Activated naive CD4-positive, alpha-beta T cell treated with anti-CD3 and anti-CD28 coated beads for 36 hours (primary cell): ENCODE measurements at regions not wholly inside any gene's neighbourhood (a gene's known extent, or its start where the extent isn't known, plus 50 kb on each side); places are given as distances from the start of the nearest gene placed in this dataset.
A peak's percentile ranks its signal among the peaks of the same experiment; 100 is the strongest.

ENCODE experiments used
- CTCF ChIA-PET: fragments of 350-600 bp; sonication (Branson Sonifier 250); formaldehyde crosslinking; loops from one replicate; lab custom pipeline; 2021; ENCODE audit warnings: antibody characterized with exemption; lab: Charles Lee
- DNase-seq: peaks from one replicate; pipeline ENCODE4 v3.0.0-alpha.2; 2020
- H3K27ac Mint-ChIP-seq: one replicate; pipeline ENCODE4 v1.8.0; 2021; ENCODE audit warnings: mild to moderate bottlenecking, mixed read lengths
- H3K27me3 Mint-ChIP-seq: one replicate; pipeline ENCODE4 v1.8.0; 2021; ENCODE audit warnings: low read depth, mixed read lengths
- H3K36me3 Mint-ChIP-seq: one replicate; pipeline ENCODE4 v1.8.0; 2021; ENCODE audit warnings: low read depth, mixed read lengths
- H3K4me1 Mint-ChIP-seq: one replicate; pipeline ENCODE4 v1.8.0; 2021; ENCODE audit warnings: low read depth, mixed read lengths
- H3K4me3 Mint-ChIP-seq: one replicate; pipeline ENCODE4 v1.8.0; 2021; ENCODE audit warnings: mild to moderate bottlenecking, moderate library complexity, mixed read lengths
- H3K9me3 Mint-ChIP-seq: one replicate; pipeline ENCODE4 v1.8.0; 2021; ENCODE audit warnings: mixed read lengths
- intact Hi-C: fragments of 100-400 bp; cut with micrococcal nuclease; formaldehyde crosslinking; loops from one replicate; pipeline ENCODE4 v1.15.1; 2023

GRCh38 chr14:38743966-38744584, 359.0 kb downstream of the SEC23A start:
- CTCF ChIA-PET, result no interaction called here
- no peak for DNase-seq
- no peaks in the 10 kb centered on the region for H3K36me3 Mint-ChIP-seq
- intact Hi-C loops, result no loop called here
- no peaks in the 10 kb centered on the region for H3K27me3 Mint-ChIP-seq
- no peak overlapping the region for H3K27ac Mint-ChIP-seq
- peaks cover 1% of the 10 kb centered on the region for H3K9me3 Mint-ChIP-seq
- H3K4me1 Mint-ChIP-seq, result no peaks in the 10 kb centered on the region
- H3K4me3 Mint-ChIP-seq, result no peak overlapping the region

- CTCF ChIA-PET, result interaction anchor here (0.6 to 0.8 kb wide), 2 partner anchors 130 to 890 kb away, joined by 3 read pairs; no protein-coding TSS in a partner anchor
- H3K27me3 Mint-ChIP-seq, result no peaks in the 10 kb centered on the region
- no peak for DNase-seq
- no peak overlapping the region for H3K4me3 Mint-ChIP-seq
- no peak overlapping the region for H3K27ac Mint-ChIP-seq
- no peaks in the 10 kb centered on the region for H3K36me3 Mint-ChIP-seq
- no peaks in the 10 kb centered on the region for H3K4me1 Mint-ChIP-seq
- intact Hi-C loops, result no loop called here
- H3K9me3 Mint-ChIP-seq, result no peaks in the 10 kb centered on the region
Observed at GRCh38 chr14:38737686-38738407, 365.2 kb downstream of the SEC23A start.

DNA sequence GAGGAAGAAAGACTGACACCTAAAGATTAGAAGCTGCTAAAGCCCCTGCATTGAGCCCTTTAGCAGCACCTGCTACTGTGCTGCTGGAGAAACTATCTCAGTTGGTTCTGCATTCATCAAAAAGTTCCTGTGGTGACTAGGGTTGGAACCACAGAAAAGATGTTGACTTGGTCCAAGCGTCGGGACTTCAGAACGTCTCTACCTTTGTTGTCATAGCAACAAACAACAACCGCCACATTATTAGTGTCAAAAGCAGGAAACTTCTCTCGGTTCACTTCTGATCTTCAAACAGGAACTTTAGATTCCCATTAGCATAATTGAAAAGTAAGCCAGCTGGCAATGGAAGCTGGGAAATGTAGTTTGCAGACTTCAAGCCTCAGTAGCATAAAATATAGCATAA, 368.0 kb downstream of the SEC23A start:
- DNase-seq, result no peak
- intact Hi-C loops, result no loop called here
- H3K36me3 Mint-ChIP-seq, result no peaks in the 10 kb centered on the region
- H3K27me3 Mint-ChIP-seq, result no peaks in the 10 kb centered on the region
- no peaks in the 10 kb centered on the region for H3K4me1 Mint-ChIP-seq
- H3K9me3 Mint-ChIP-seq, result no peaks in the 10 kb centered on the region
- H3K27ac Mint-ChIP-seq, result no peak overlapping the region
- H3K4me3 Mint-ChIP-seq, result no peak overlapping the region
- CTCF ChIA-PET, result no interaction called here

GRCh38 chr14:38731962-38732361, 371.1 kb downstream of the SEC23A start:
- H3K27ac Mint-ChIP-seq, result no peak overlapping the region
- no peak overlapping the region for H3K4me3 Mint-ChIP-seq
- H3K36me3 Mint-ChIP-seq, result no peaks in the 10 kb centered on the region
- H3K9me3 Mint-ChIP-seq, result no peaks in the 10 kb centered on the region
- CTCF ChIA-PET, result no interaction called here
- H3K27me3 Mint-ChIP-seq, result no peaks in the 10 kb centered on the region
- DNase-seq, result no peak
- intact Hi-C loops, result no loop called here
- H3K4me1 Mint-ChIP-seq, result no peaks in the 10 kb centered on the region

DNA sequence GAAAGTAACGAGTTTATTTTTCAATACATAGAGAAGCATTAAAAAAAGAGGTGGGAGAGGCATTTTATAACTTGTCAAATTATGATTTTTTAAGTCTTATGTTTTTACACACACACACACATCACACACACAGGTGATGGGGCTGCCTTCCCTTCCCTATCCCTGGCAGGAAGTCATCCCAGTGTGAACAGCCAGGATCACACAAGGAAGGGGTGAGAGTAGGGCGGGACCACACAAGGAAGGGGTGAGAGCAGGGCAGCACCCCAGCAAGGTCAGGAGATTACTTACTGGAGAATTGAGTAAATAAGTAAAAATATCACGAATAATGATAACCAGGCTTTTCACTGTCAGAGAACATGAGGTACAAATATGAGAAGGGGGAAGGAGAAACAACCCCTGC, 372.6 kb downstream of the SEC23A start:
- no peaks in the 10 kb centered on the region for H3K36me3 Mint-ChIP-seq
- CTCF ChIA-PET, result interaction anchor here (0.7 kb wide), 1 partner anchor 1665 kb away, joined by 3 read pairs; no protein-coding TSS in a partner anchor
- no peaks in the 10 kb centered on the region for H3K27me3 Mint-ChIP-seq
- DNase-seq, result no peak
- intact Hi-C loops, result no loop called here
- H3K9me3 Mint-ChIP-seq, result no peaks in the 10 kb centered on the region
- no peak overlapping the region for H3K27ac Mint-ChIP-seq
- no peak overlapping the region for H3K4me3 Mint-ChIP-seq
- no peaks in the 10 kb centered on the region for H3K4me1 Mint-ChIP-seq

GRCh38 chr14:38727731-38728130, 375.3 kb downstream of the SEC23A start:
- DNase-seq, result no peak
- intact Hi-C loops, result no loop called here
- CTCF ChIA-PET, result interaction anchor here (0.5 kb wide), 1 partner anchor 134 kb away, joined by 4 read pairs; no protein-coding TSS in a partner anchor

GRCh38 chr14:38724621-38725020, 378.4 kb downstream of the SEC23A start:
- CTCF ChIA-PET, result interaction anchor here (0.9 to 2.7 kb wide), 4 partner anchors 16 to 738 kb away, joined by 3 to 12 read pairs (median 6); no protein-coding TSS in a partner anchor
- Mint-ChIP-seq H3K36me3 (no peaks in the 10 kb centered on the region), H3K27ac (no peak overlapping the region), H3K27me3 (no peaks in the 10 kb centered on the region), H3K4me1 (no peaks in the 10 kb centered on the region), H3K4me3 (no peak overlapping the region), H3K9me3 (no peaks in the 10 kb centered on the region)
- intact Hi-C loops, result loop anchor here (5.0 kb wide), 1 partner anchor 817 kb away; no protein-coding TSS in a partner anchor
- no peak for DNase-seq

More at GRCh38 chr14:38727731-38728130, 375.3 kb downstream of the SEC23A start:
- no peak overlapping the region for H3K27ac Mint-ChIP-seq
- H3K4me1 Mint-ChIP-seq, result no peaks in the 10 kb centered on the region
- H3K4me3 Mint-ChIP-seq, result no peak overlapping the region
- H3K27me3 Mint-ChIP-seq, result no peaks in the 10 kb centered on the region
- no peaks in the 10 kb centered on the region for H3K36me3 Mint-ChIP-seq
- no peaks in the 10 kb centered on the region for H3K9me3 Mint-ChIP-seq

DNA sequence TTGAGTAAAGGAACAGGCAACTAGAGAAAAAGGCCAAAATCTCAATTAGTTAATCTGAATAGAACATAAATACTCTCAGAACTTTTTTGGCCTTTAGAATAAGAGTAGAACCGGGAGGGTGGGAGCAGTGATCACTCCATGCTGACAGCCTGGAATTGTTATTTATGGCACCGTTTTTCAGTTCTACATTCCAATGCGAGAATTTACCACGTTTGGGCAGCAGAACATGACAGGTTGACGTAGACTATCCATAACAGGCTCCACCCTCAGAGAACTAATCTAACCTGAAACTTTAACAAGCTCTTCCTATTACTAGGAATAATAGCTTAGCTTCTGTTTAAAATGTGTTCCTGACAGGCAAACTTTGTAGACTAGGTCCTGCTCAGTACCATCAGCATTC, 379.1 kb downstream of the SEC23A start:
- Mint-ChIP-seq H3K9me3 (no peaks in the 10 kb centered on the region), H3K36me3 (no peaks in the 10 kb centered on the region), H3K4me1 (no peaks in the 10 kb centered on the region), H3K27ac (no peak overlapping the region), H3K4me3 (no peak overlapping the region), H3K27me3 (no peaks in the 10 kb centered on the region)
- CTCF ChIA-PET, result interaction anchor here (0.6 to 2.7 kb wide), 5 partner anchors 15 to 737 kb away, joined by 3 to 12 read pairs (median 3); no protein-coding TSS in a partner anchor
- no peak for DNase-seq
- intact Hi-C loops, result loop anchor here (5.0 kb wide), 1 partner anchor 817 kb away; no protein-coding TSS in a partner anchor

DNA sequence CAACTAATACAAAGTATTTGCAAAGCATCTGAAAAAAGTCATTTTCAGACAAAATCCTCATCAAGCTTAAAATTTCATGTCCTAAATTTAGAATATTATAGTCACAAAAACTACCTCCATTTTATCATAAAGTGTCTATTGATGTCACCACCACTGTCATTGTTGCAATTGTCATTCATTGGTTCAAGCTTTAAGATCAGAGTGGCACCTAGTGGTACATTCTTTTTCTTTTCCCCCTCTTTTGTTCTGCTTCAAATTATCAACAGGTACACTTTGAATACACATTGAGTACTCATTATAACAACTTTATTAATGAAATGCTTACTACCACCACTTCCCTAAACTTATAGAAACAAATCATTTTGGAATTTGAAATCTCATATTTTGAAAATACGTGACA, 379.8 kb downstream of the SEC23A start:
- CTCF ChIA-PET, result interaction anchor here (0.6 to 2.1 kb wide), 4 partner anchors 15 to 293 kb away, joined by 3 to 8 read pairs (median 3); no protein-coding TSS in a partner anchor
- H3K9me3 Mint-ChIP-seq, result no peaks in the 10 kb centered on the region
- intact Hi-C loops, result loop anchor here (5.0 kb wide), 1 partner anchor 816 kb away; no protein-coding TSS in a partner anchor
- no peak for DNase-seq
- H3K27ac Mint-ChIP-seq, result no peak overlapping the region
- peaks cover 2% of the 10 kb centered on the region for H3K27me3 Mint-ChIP-seq
- no peaks in the 10 kb centered on the region for H3K4me1 Mint-ChIP-seq
- no peak overlapping the region for H3K4me3 Mint-ChIP-seq
- no peaks in the 10 kb centered on the region for H3K36me3 Mint-ChIP-seq

DNA sequence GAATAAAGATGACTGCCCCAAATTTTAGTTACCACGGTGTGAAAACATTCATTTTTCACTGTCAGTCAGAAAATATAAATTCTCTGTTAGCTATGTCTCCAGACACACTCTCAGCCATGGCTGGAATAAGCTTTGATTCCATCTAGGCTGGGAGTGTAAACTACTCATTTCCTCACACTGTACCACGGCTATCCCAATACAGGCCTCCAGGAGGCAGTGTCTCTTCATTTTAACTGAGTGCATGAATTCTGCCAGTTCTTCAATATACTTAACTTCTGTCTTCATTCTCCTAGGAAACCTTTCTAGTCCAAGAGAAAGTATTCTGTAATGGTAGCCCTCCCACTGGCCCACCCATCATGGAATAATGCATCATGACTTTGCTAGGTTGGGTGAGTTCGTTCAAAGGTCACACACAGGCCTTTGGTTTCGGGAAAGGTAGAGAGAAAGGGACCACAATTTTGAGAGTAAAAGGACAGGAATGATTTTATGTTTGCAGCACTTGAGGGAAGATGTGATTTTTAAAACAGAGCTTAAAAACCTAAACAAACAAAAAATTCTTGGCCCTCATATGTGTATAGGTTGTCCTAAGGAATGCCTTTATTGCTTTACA, 381.1 kb downstream of the SEC23A start:
- Mint-ChIP-seq H3K36me3 (no peaks in the 10 kb centered on the region), H3K27ac (no peak overlapping the region), H3K9me3 (no peaks in the 10 kb centered on the region), H3K4me1 (no peaks in the 10 kb centered on the region), H3K27me3 (peaks cover 2% of the 10 kb centered on the region), H3K4me3 (no peak overlapping the region)
- peak; percentile 64 for DNase-seq
- intact Hi-C loops, result loop anchor here (1.0 to 5.0 kb wide), 3 partner anchors 145 to 815 kb away; no protein-coding TSS in a partner anchor
- CTCF ChIA-PET, result interaction anchor here (0.6 to 1.8 kb wide), 6 partner anchors 9 to 149 kb away, joined by 3 to 11 read pairs (median 4); no protein-coding TSS in a partner anchor

- no peaks in the 10 kb centered on the region for H3K9me3 Mint-ChIP-seq
- no peak for DNase-seq
- CTCF ChIA-PET, result no interaction called here
- H3K4me3 Mint-ChIP-seq, result no peak overlapping the region
- H3K27ac Mint-ChIP-seq, result no peak overlapping the region
- intact Hi-C loops, result no loop called here
- H3K27me3 Mint-ChIP-seq, result peaks cover 5% of the 10 kb centered on the region
- H3K36me3 Mint-ChIP-seq, result no peaks in the 10 kb centered on the region
- no peaks in the 10 kb centered on the region for H3K4me1 Mint-ChIP-seq
Observed at GRCh38 chr14:38718519-38718918, 384.5 kb downstream of the SEC23A start.

- Mint-ChIP-seq H3K27ac (no peak overlapping the region), H3K36me3 (no peaks in the 10 kb centered on the region), H3K4me3 (no peak overlapping the region), H3K4me1 (no peaks in the 10 kb centered on the region), H3K9me3 (no peaks in the 10 kb centered on the region), H3K27me3 (peaks cover 5% of the 10 kb centered on the region)
- no peak for DNase-seq
- intact Hi-C loops, result no loop called here
- CTCF ChIA-PET, result no interaction called here
Observed at GRCh38 chr14:38716926-38717325, 386.1 kb downstream of the SEC23A start.
